SK-N-SH (cell line): ENCODE measurements at regions not wholly inside any gene's neighbourhood (a gene's known extent, or its start where the extent isn't known, plus 50 kb on each side); places are given as distances from the start of the nearest gene placed in this dataset.

Source experiments
- CTCF ChIA-PET: fragments of 300-600, 350-600 bp; formaldehyde crosslinking; extraction: SDS; loops from one replicate; lab custom pipeline; 2021; lab: Yijun Ruan, JAX
- POLR2A ChIA-PET: fragments of 350-600 bp; sonication (Branson Sonifier 250); formaldehyde crosslinking; extraction: SDS; loops from one replicate; lab custom pipeline; 2020; ENCODE audit warnings: antibody characterized with exemption, inconsistent platforms; lab: Yijun Ruan, JAX
- DNase-seq: peaks from one replicate; pipeline ENCODE4 v3.0.0; 2012
- H2AFZ ChIP-seq: fragments of 200-600 bp; sonication (generic); 2 replicates; pipeline ENCODE4 v1.8.1; 2016; ENCODE audit warnings: antibody characterized with exemption, mild to moderate bottlenecking, low read depth
- H3F3A ChIP-seq: fragments of 200-600 bp; sonication (generic); replicated peaks from 2 replicates; pipeline ENCODE3; 2016; ENCODE audit warnings: antibody characterized with exemption, mild to moderate bottlenecking; ENCODE audit not compliant: insufficient read depth
- H3K27ac ChIP-seq, 2 experiments: fragments of 200-500 bp in 1 of 2; fragments of 200-600 bp in 1 of 2; sonication (Bioruptor generic) in 1 of 2; sonication (generic), shearing (Covaris generic) in 1 of 2; 2 replicates each; pipeline versions ENCODE4 v1.5.1 to v1.6.1; 2014 to 2016; ENCODE audit warnings: low read depth in 2 of 2, inconsistent platforms in 1 of 2, low read length in 1 of 2, mild to moderate bottlenecking in 1 of 2, mixed read lengths in 1 of 2
- H3K27me3 ChIP-seq: fragments of 200-600 bp; sonication (generic), shearing (Covaris generic); 2 replicates; pipeline ENCODE4 v1.6.1; 2016; ENCODE audit warnings: mixed run types; ENCODE audit not compliant: insufficient read depth
- H3K36me3 ChIP-seq, 2 experiments: fragments of 200-500 bp in 1 of 2; fragments of 200-600 bp in 1 of 2; sonication (Bioruptor generic) in 1 of 2; sonication (generic) in 1 of 2; replicated peaks in 1 of 2; 2 replicates each; pipeline versions ENCODE3 to v1.5.1; 2014 to 2016; ENCODE audit warnings: low read length in 1 of 2, mild to moderate bottlenecking in 1 of 2; ENCODE audit not compliant: insufficient read depth in 2 of 2, control insufficient read depth in 1 of 2
- H3K4me1 ChIP-seq, 2 experiments: fragments of 200-500 bp in 1 of 2; fragments of 200-600 bp in 1 of 2; sonication (Bioruptor generic) in 1 of 2; sonication (generic), shearing (Covaris generic) in 1 of 2; 2 replicates each; pipeline versions ENCODE4 v1.5.1 to v1.6.1; 2014 to 2016; ENCODE audit warnings: low read depth in 1 of 2, low read length in 1 of 2, mixed run types in 1 of 2; ENCODE audit not compliant: insufficient read depth in 2 of 2, control insufficient read depth in 1 of 2
- H3K4me2 ChIP-seq: fragments of 200-600 bp; sonication (generic), shearing (Covaris generic); 2 replicates; pipeline ENCODE4 v1.6.1; 2017; ENCODE audit warnings: mixed run types
- H3K4me3 ChIP-seq, 2 experiments: fragments of 200-500 bp in 1 of 2; fragments of 200-600 bp in 1 of 2; sonication (Bioruptor generic) in 1 of 2; sonication (generic), shearing (Covaris generic) in 1 of 2; 2 replicates each; pipeline versions ENCODE4 v1.5.1 to v1.8.1; 2014 to 2016; ENCODE audit warnings: low read depth in 2 of 2, inconsistent platforms in 1 of 2, low read length in 1 of 2, mild to moderate bottlenecking in 1 of 2, mixed read lengths in 1 of 2, moderate library complexity in 1 of 2
- H3K79me2 ChIP-seq: fragments of 200-600 bp; sonication (generic); 2 replicates; pipeline ENCODE4 v1.8.1; 2017; ENCODE audit warnings: mild to moderate bottlenecking; ENCODE audit not compliant: insufficient read depth
- H3K9ac ChIP-seq: fragments of 200-600 bp; sonication (generic); 2 replicates; pipeline ENCODE4 v1.6.1; 2017; ENCODE audit warnings: mixed run types
- H3K9me2 ChIP-seq: fragments of 200-600 bp; sonication (generic); 2 replicates; pipeline ENCODE4 v1.6.1; 2017; ENCODE audit warnings: mixed run types
- H3K9me3 ChIP-seq: fragments of 200-600 bp; sonication (generic); 2 replicates; pipeline ENCODE4 v1.6.1; 2017; ENCODE audit warnings: mixed run types, mild to moderate bottlenecking, moderate library complexity
- H4K20me1 ChIP-seq: fragments of 200-600 bp; sonication (generic); 2 replicates; pipeline ENCODE4 v1.6.1; 2017; ENCODE audit warnings: mild to moderate bottlenecking, mixed run types; ENCODE audit not compliant: insufficient read depth
- CHD2 ChIP-seq: fragments of 150-350 bp; IDR thresholded peaks from 2 replicates; pipeline ENCODE4 v1.6.1; 2018; ENCODE audit warnings: low read length; ENCODE audit not compliant: partially characterized antibody
- EP300 ChIP-seq, 2 experiments: IDR thresholded peaks; 2 replicates each; pipeline versions ENCODE4 v1.4.0 to v1.6.1; 2012; ENCODE audit warnings: borderline replicate concordance in 1 of 2, low read depth in 1 of 2, low read length in 1 of 2
- FOSL2 ChIP-seq: IDR thresholded peaks from 2 replicates; pipeline ENCODE4 v1.4.0; 2012; ENCODE audit warnings: low read depth, mild to moderate bottlenecking, moderate library complexity, borderline replicate concordance
- FOXM1 ChIP-seq: IDR thresholded peaks from 2 replicates; pipeline ENCODE4 v1.4.0; 2012; ENCODE audit warnings: low read depth, mild to moderate bottlenecking
- GATA2 ChIP-seq: sonication (generic); formaldehyde crosslinking; IDR thresholded peaks from 2 replicates; pipeline ENCODE4 v1.5.0; 2020; ENCODE audit warnings: mild to moderate bottlenecking, missing genetic modification reagents
- JUND ChIP-seq: IDR thresholded peaks from 2 replicates; pipeline ENCODE4 v1.4.0; 2012
- MEF2A ChIP-seq: IDR thresholded peaks from 2 replicates; pipeline ENCODE4 v1.4.0; 2012; ENCODE audit warnings: low read depth, borderline replicate concordance
- NRF1 ChIP-seq: IDR thresholded peaks from 2 replicates; pipeline ENCODE4 v1.6.1; 2012; ENCODE audit warnings: low read depth, mild to moderate bottlenecking, low read length
- POLR2AphosphoS5 ChIP-seq: IDR thresholded peaks from 2 replicates; pipeline ENCODE4 v1.6.1; 2012; ENCODE audit warnings: low read depth, low read length
- SIN3A ChIP-seq: IDR thresholded peaks from 2 replicates; pipeline ENCODE4 v1.6.1; 2012; ENCODE audit warnings: low read depth, mild to moderate bottlenecking, low read length, moderate library complexity, borderline replicate concordance
- TAF1 ChIP-seq: IDR thresholded peaks from 2 replicates; pipeline ENCODE4 v1.6.1; 2012; ENCODE audit warnings: low read depth, mild to moderate bottlenecking, low read length, moderate library complexity, borderline replicate concordance
- TEAD4 ChIP-seq: IDR thresholded peaks from 2 replicates; pipeline ENCODE4 v1.4.0; 2012; ENCODE audit warnings: mild to moderate bottlenecking, borderline replicate concordance; ENCODE audit not compliant: insufficient read depth
- ZBTB33 ChIP-seq: IDR thresholded peaks from 2 replicates; pipeline ENCODE4 v1.4.0; 2012; ENCODE audit warnings: low read depth, borderline replicate concordance
- WGBS: methylation state at CpG from one replicate; pipeline ENCODE4 v1.1.6; 2017; ENCODE audit warnings: low lambda C conversion rate; 5-methylcytosine and 5-hydroxymethylcytosine counted together
- TF ChIP-seq, protein P1 (sequence below): IDR thresholded peaks from 2 replicates; pipeline ENCODE4; 2012
- TF ChIP-seq, protein P2 (sequence below): IDR thresholded peaks from 2 replicates; pipeline ENCODE4 v1.4.0; 2012; ENCODE audit warnings: low read depth, borderline replicate concordance

DNA sequence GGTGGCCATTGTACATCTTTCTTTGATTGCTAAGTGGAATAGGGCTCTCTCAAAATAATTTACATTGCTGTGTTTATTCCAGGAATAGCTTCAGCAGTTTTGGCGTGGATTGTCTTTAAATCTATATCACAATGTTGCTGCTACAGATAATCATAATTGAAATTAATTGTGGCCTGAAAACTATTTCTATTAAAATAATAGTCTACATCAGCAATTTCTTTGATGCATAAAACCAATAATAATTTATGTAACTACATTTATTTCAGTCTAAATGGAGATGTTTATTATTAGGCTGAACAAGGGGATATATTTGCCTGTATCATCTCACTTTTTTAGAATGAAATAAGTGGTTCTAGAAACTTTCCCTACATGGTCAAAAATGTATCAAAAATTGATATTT lies 456.0 kb upstream of the CTNND2 start:
- Histone ChIP-seq H3F3A (no peaks in the 10 kb centered on the region), H3K36me3 (no peaks in the 10 kb centered on the region), H3K9me3 (no peaks in the 10 kb centered on the region), H3K27ac (no peak overlapping the region), H3K79me2 (no peaks in the 10 kb centered on the region), H3K27me3 (no peaks in the 10 kb centered on the region), H4K20me1 (no peaks in the 10 kb centered on the region), H3K9ac (no peak overlapping the region), H2AFZ (no peak overlapping the region), H3K4me3 (no peak overlapping the region), H3K4me2 (no peak overlapping the region), H3K9me2 (no peaks in the 10 kb centered on the region), H3K4me1 (no peaks in the 10 kb centered on the region)
- 5% methylated on average over 1 of the region's 1 CpG for WGBS
- TF ChIP-seq TAF1, result no peak
- no peak for TF ChIP-seq POLR2AphosphoS5
- no peak for TF ChIP-seq SIN3A
- no peak for TF ChIP-seq EP300 (IDR thresholded peaks at IDR 0.05; ENCODE audit: borderline replicate concordance in 1 of 2, low read depth in 1 of 2, low read length in 1 of 2)
- TF ChIP-seq, protein P1, sequence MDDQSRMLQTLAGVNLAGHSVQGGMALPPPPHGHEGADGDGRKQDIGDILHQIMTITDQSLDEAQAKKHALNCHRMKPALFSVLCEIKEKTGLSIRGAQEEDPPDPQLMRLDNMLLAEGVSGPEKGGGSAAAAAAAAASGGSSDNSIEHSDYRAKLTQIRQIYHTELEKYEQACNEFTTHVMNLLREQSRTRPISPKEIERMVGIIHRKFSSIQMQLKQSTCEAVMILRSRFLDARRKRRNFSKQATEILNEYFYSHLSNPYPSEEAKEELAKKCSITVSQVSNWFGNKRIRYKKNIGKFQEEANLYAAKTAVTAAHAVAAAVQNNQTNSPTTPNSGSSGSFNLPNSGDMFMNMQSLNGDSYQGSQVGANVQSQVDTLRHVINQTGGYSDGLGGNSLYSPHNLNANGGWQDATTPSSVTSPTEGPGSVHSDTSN, result no peak
- TF ChIP-seq MEF2A, result no peak
- TF ChIP-seq FOSL2, result no peak
- no peak for TF ChIP-seq GATA2 (CRISPR knock-in tag)
- ChIA-PET CTCF (no interaction called here), POLR2A (no interaction called here)
- no peak for DNase-seq

DNA sequence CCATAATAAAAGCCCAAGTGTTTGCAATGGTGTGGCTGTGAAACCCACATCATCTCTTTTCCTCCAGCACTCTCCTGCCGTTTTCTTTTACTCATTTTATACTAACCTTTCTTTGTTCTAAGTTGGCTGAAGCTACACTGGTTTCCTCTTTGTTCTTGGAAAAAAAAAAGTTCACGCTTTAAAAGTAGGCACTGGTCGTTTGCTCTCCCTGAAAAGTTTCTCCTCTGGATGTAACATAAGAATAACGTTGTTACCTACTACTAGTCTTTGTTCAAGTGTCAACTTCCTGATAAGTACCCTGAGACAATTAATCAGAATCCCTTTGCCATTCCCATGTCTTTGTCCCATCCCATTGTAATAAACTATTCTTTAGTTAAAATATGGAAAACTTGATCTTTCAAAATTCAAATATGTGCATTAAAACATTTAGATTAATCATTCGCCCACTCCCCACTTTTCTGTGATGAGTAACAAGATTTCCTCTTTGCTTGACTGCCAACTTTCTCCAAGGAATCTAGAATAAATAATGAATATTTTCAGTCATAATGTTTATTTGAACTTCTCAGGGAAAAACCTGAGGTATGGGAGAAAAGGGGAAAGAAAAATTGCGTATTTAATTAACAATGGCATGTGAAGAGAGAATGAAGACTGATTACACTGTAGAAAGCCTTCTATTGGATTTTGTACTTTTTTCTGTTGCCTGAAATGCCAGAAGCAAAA lies 454.3 kb upstream of the CTNND2 start:
- no peak overlapping the region for H3K27ac ChIP-seq
- TF ChIP-seq ZBTB33 (no peak), JUND (no peak), CHD2 (no peak), NRF1 (no peak), FOXM1 (no peak), TEAD4 (no peak), GATA2 (CRISPR knock-in tag) (no peak)
- TF ChIP-seq, protein P2, sequence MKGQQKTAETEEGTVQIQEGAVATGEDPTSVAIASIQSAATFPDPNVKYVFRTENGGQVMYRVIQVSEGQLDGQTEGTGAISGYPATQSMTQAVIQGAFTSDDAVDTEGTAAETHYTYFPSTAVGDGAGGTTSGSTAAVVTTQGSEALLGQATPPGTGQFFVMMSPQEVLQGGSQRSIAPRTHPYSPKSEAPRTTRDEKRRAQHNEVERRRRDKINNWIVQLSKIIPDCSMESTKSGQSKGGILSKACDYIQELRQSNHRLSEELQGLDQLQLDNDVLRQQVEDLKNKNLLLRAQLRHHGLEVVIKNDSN, result no peak
- CTCF ChIA-PET, result no interaction called here

More for the DNA sequence above, 454.3 kb upstream of the CTNND2 start:
- Histone ChIP-seq H3K9me2 (no peaks in the 10 kb centered on the region), H3K4me3 (no peak overlapping the region), H2AFZ (no peak overlapping the region), H3K4me1 (no peaks in the 10 kb centered on the region), H3F3A (no peaks in the 10 kb centered on the region), H3K9ac (no peak overlapping the region), H3K36me3 (no peaks in the 10 kb centered on the region), H3K4me2 (no peak overlapping the region), H3K9me3 (no peaks in the 10 kb centered on the region), H4K20me1 (no peaks in the 10 kb centered on the region), H3K27me3 (no peaks in the 10 kb centered on the region), H3K79me2 (no peaks in the 10 kb centered on the region)
- WGBS, result 3% methylated on average over 6 of the region's 6 CpGs
- POLR2A ChIA-PET, result no interaction called here
- DNase-seq, result no peak
